Upper lobe of left lung (tissue), 6 donors: ENCODE measurements at regions not wholly inside any gene's neighbourhood (a gene's known extent, or its start where the extent isn't known, plus 50 kb on each side); places are given as distances from the start of the nearest gene placed in this dataset.
"Not testable (repeated sequence)": the region's sequence is repeated elsewhere in the genome, so short reads cannot be mapped to it uniquely, and the experiment has no call there.

Experiments
- ATAC-seq, 2 donors: fragments of 200-7000 bp; cut with Tn5 transposase; one replicate each; pipeline ENCODE4 v1.9.1; 2022; ENCODE audit warnings: mild to moderate bottlenecking in 2 of 2, moderate library complexity in 2 of 2; ENCODE audit not compliant: low FRiP score in 2 of 2
- DNase-seq, 2 donors: peaks; one replicate each; pipeline ENCODE4 v3.0.0-alpha.2; 2019 to 2020
- H3K27ac ChIP-seq, 4 donors: fragments of 200-600 bp; sonication (generic); one replicate each; pipeline ENCODE4 v1.5.1; 2016 to 2019
- H3K27me3 ChIP-seq, 4 donors: fragments of 200-600 bp; sonication (generic); one replicate each; pipeline ENCODE4 v1.5.1; 2017 to 2019
- H3K36me3 ChIP-seq, 4 donors: fragments of 200-600 bp; sonication (generic); one replicate each; pipeline ENCODE4 v1.5.1; 2016 to 2019
- H3K4me1 ChIP-seq, 4 donors: fragments of 200-600 bp; sonication (generic); one replicate each; pipeline ENCODE4 v1.5.1; 2018 to 2019
- H3K4me3 ChIP-seq, 4 donors: fragments of 200-600 bp; sonication (generic); one replicate each; pipeline ENCODE4 v1.5.1; 2017 to 2019; ENCODE audit warnings: mild to moderate bottlenecking in 2 of 4, moderate library complexity in 1 of 4
- H3K9me3 ChIP-seq, 4 donors: fragments of 200-600 bp; sonication (generic); one replicate each; pipeline ENCODE4 v1.5.1; 2018 to 2019
- WGBS, 2 donors: methylation state at CpG; one replicate each; pipeline ENCODE4 v1.1.5; 2017 to 2018; 5-methylcytosine and 5-hydroxymethylcytosine counted together
- donor health status: DM: no; HTN: no; CAD: no; lungs with moderate emphysema.
- donor health status: DM: no; HTN: yes; CAD: no; lungs with severe emphysema.

GRCh38 chr2:91528361-91528760, 2836.9 kb downstream of the RPIA start:
- not testable (repeated sequence) for H3K4me3 ChIP-seq, H3K27ac ChIP-seq, H3K27me3 ChIP-seq, ATAC-seq, H3K36me3 ChIP-seq, H3K9me3 ChIP-seq, H3K4me1 ChIP-seq
- WGBS, 2 donors, result no CpG with 5 or more reads among the region's 2 CpGs
- peak in 1 of 2 donors; percentile 79 for DNase-seq

GRCh38 chr2:91536109-91536508, 2844.6 kb downstream of the RPIA start:
- not testable (repeated sequence) for H3K4me1 ChIP-seq, H3K27ac ChIP-seq, H3K9me3 ChIP-seq, H3K27me3 ChIP-seq, H3K4me3 ChIP-seq, ATAC-seq, H3K36me3 ChIP-seq
- 57 to 68% methylated on average over 3 to 4 of the region's 7 CpGs for WGBS, 2 donors
- peak in 1 of 2 donors; percentile 45 for DNase-seq

- DNase-seq, result peak in 1 of 2 donors; percentile 8
- not testable (repeated sequence) for H3K27ac ChIP-seq, ATAC-seq, H3K4me1 ChIP-seq, H3K9me3 ChIP-seq, H3K4me3 ChIP-seq, H3K27me3 ChIP-seq, H3K36me3 ChIP-seq
- 82 to 85% methylated on average over 12 to 15 of the region's 17 CpGs for WGBS, 2 donors
Measured at GRCh38 chr2:91536549-91537263, 2845.2 kb downstream of the RPIA start.

- not testable (repeated sequence) for H3K9me3 ChIP-seq, H3K27me3 ChIP-seq, H3K4me1 ChIP-seq, H3K4me3 ChIP-seq, DNase-seq, ATAC-seq, H3K36me3 ChIP-seq, H3K27ac ChIP-seq
- WGBS, 2 donors, result 80 to 84% methylated on average over 6 of the region's 6 CpGs
Measured at GRCh38 chr2:91549316-91549715, 2857.8 kb downstream of the RPIA start.

GRCh38 chr2:91558234-91558633, 2866.8 kb downstream of the RPIA start:
- not testable (repeated sequence) for H3K9me3 ChIP-seq, H3K27me3 ChIP-seq, H3K27ac ChIP-seq, DNase-seq, ATAC-seq, H3K4me1 ChIP-seq, H3K4me3 ChIP-seq, H3K36me3 ChIP-seq

- not testable (repeated sequence) for ATAC-seq, H3K36me3 ChIP-seq, DNase-seq, H3K4me1 ChIP-seq, H3K4me3 ChIP-seq, H3K27me3 ChIP-seq, H3K27ac ChIP-seq, H3K9me3 ChIP-seq
- WGBS, 2 donors, result 75 to 88% methylated on average over 1 of the region's 1 CpG
Measured at GRCh38 chr2:91559269-91559668, 2867.8 kb downstream of the RPIA start.

- H3K27ac ChIP-seq, DNase-seq, H3K36me3 ChIP-seq, H3K4me3 ChIP-seq, H3K27me3 ChIP-seq, H3K4me1 ChIP-seq, ATAC-seq, H3K9me3 ChIP-seq: not testable (repeated sequence)
Measured at GRCh38 chr2:91559886-91560614, 2868.6 kb downstream of the RPIA start.

GRCh38 chr2:91562184-91562583, 2870.7 kb downstream of the RPIA start:
- not testable (repeated sequence) for H3K36me3 ChIP-seq, H3K27ac ChIP-seq, H3K9me3 ChIP-seq, H3K4me3 ChIP-seq, ATAC-seq, H3K4me1 ChIP-seq, H3K27me3 ChIP-seq
- no CpG with 5 or more reads among the region's 2 CpGs for WGBS, 2 donors
- DNase-seq, result peak in 1 of 2 donors; percentile 24

- DNase-seq, result peak in 1 of 2 donors; percentile 58
- H3K4me1 ChIP-seq, H3K9me3 ChIP-seq, H3K27ac ChIP-seq, ATAC-seq, H3K27me3 ChIP-seq, H3K36me3 ChIP-seq, H3K4me3 ChIP-seq: not testable (repeated sequence)
- WGBS, 2 donors, result 88 to 91% methylated on average over 3 of the region's 3 CpGs
Measured at GRCh38 chr2:91564700-91565099, 2873.2 kb downstream of the RPIA start.

- ATAC-seq, H3K27me3 ChIP-seq, H3K9me3 ChIP-seq, H3K4me3 ChIP-seq, H3K36me3 ChIP-seq, H3K27ac ChIP-seq, H3K4me1 ChIP-seq: not testable (repeated sequence)
- peak in 1 of 2 donors; percentile 84 for DNase-seq
- 68 to 76% methylated on average over 5 to 6 of the region's 7 CpGs for WGBS, 2 donors
Measured at GRCh38 chr2:91565689-91566430, 2874.4 kb downstream of the RPIA start.

GRCh38 chr2:91566611-91567010, 2875.1 kb downstream of the RPIA start:
- not testable (repeated sequence) for ATAC-seq, H3K4me1 ChIP-seq, H3K36me3 ChIP-seq, H3K9me3 ChIP-seq, H3K27me3 ChIP-seq, H3K27ac ChIP-seq, H3K4me3 ChIP-seq
- 89 to 90% methylated on average over 6 to 7 of the region's 8 CpGs for WGBS, 2 donors
- peak; percentile 19 to 51 for DNase-seq

GRCh38 chr2:91567546-91568335, 2876.3 kb downstream of the RPIA start:
- not testable (repeated sequence) for H3K4me1 ChIP-seq, H3K27ac ChIP-seq, H3K36me3 ChIP-seq, H3K4me3 ChIP-seq, ATAC-seq, H3K9me3 ChIP-seq, H3K27me3 ChIP-seq
- DNase-seq, result peak; percentile 20 to 77
- WGBS, 2 donors, result 79 to 89% methylated on average over 14 to 15 of the region's 18 CpGs
